Endodermal cell (in vitro differentiated cells): ENCODE measurements at regions not wholly inside any gene's neighbourhood (a gene's known extent, or its start where the extent isn't known, plus 50 kb on each side); places are given as distances from the start of the nearest gene placed in this dataset.

Experiments used
- DNase-seq: peaks from one replicate; pipeline ENCODE4 v3.0.0-alpha.2; 2017
- H3K27ac ChIP-seq: 2 replicates; pipeline ENCODE4 v1.5.1; 2013; ENCODE audit warnings: mild to moderate bottlenecking, low read depth, low read length, moderate library complexity
- H3K27me3 ChIP-seq: 2 replicates; pipeline ENCODE4 v1.6.1; 2013; ENCODE audit warnings: mild to moderate bottlenecking, low read length, moderate library complexity; ENCODE audit not compliant: insufficient read depth, control insufficient read depth, poor library complexity, severe bottlenecking
- H3K36me3 ChIP-seq: 2 replicates; pipeline ENCODE4 v1.7.0; 2013; ENCODE audit warnings: mild to moderate bottlenecking, low read length, moderate library complexity; ENCODE audit not compliant: control insufficient read depth, insufficient read depth
- H3K4me1 ChIP-seq: one replicate; pipeline ENCODE4 v1.7.0; 2013; ENCODE audit warnings: low read length; ENCODE audit not compliant: control insufficient read depth, insufficient read depth
- H3K4me3 ChIP-seq: 2 replicates; pipeline ENCODE4 v1.5.1; 2013; ENCODE audit warnings: mild to moderate bottlenecking, low read length, moderate library complexity
- H3K9ac ChIP-seq: 2 replicates; pipeline ENCODE4 v1.6.1; 2013; ENCODE audit warnings: mild to moderate bottlenecking, low read length, moderate library complexity; ENCODE audit not compliant: poor library complexity, severe bottlenecking; ENCODE audit errors: extremely low read depth
- H3K9me3 ChIP-seq: 2 replicates; pipeline ENCODE4 v1.6.1; 2013; ENCODE audit warnings: mild to moderate bottlenecking, low read length, moderate library complexity; ENCODE audit not compliant: control insufficient read depth
- H3K27ac Mint-ChIP-seq: 2 replicates; pipeline ENCODE4 v1.8.0; 2020; ENCODE audit warnings: mixed read lengths
- H3K27me3 Mint-ChIP-seq: 2 replicates; pipeline ENCODE4 v1.8.0; 2021; ENCODE audit warnings: mild to moderate bottlenecking, mixed read lengths; ENCODE audit not compliant: insufficient read depth
- H3K36me3 Mint-ChIP-seq: 2 replicates; pipeline ENCODE4 v1.8.0; 2020; ENCODE audit warnings: low read depth, mixed read lengths
- H3K4me1 Mint-ChIP-seq: 2 replicates; pipeline ENCODE4 v1.8.0; 2020; ENCODE audit warnings: mixed read lengths
- H3K4me3 Mint-ChIP-seq: 2 replicates; pipeline ENCODE4 v1.8.0; 2020; ENCODE audit warnings: mild to moderate bottlenecking, moderate library complexity, mixed read lengths
- H3K9me3 Mint-ChIP-seq: 2 replicates; pipeline ENCODE4 v1.8.0; 2020; ENCODE audit warnings: mild to moderate bottlenecking, mixed read lengths
- WGBS, 2 experiments: methylation state at CpG; one replicate each; pipeline versions ENCODE4 v1.1.5 to v1.1.7; 2013; ENCODE audit warnings: missing lambda C conversion rate in 2 of 2, mixed read lengths in 1 of 2; ENCODE audit not compliant: insufficient coverage in 1 of 2, insufficient read length in 1 of 2; 5-methylcytosine and 5-hydroxymethylcytosine counted together
- TF ChIP-seq, protein P1 (sequence below): fragments of 200-600 bp; sonication (generic); conservative IDR thresholded peaks from 2 replicates; pipeline ENCODE4 v1.5.0; 2021; ENCODE audit warnings: antibody characterized with exemption, mild to moderate bottlenecking

DNA sequence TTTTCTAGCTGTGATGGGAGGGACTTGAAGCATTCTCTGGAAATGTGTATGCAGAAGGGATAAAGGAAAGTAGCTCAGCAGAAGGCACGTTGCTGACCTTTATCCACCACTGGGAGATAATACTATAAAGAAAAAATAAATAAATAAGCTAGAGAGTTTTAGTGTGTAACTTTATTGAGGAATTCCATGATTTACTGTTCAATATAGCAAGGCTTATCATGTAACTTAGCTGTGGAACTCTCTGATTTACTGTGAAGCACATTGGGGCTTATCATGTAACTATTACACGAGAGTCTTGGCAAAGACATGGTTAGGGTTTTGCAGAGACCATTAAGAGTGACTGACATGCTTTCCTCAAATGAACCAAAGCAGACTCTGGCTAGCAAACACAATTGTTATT lies 316.1 kb upstream of the SNX7 start:
- no peak overlapping the region for H3K27ac ChIP-seq
- H3K4me1 ChIP-seq = no peaks in the 10 kb centered on the region
- H3K9me3 ChIP-seq = no peaks in the 10 kb centered on the region
- no peak overlapping the region for H3K4me3 Mint-ChIP-seq
- peaks cover 4% of the 10 kb centered on the region for H3K27me3 Mint-ChIP-seq
- no peak overlapping the region for H3K27ac Mint-ChIP-seq
- DNase-seq = no peak
- TF ChIP-seq, protein P1, sequence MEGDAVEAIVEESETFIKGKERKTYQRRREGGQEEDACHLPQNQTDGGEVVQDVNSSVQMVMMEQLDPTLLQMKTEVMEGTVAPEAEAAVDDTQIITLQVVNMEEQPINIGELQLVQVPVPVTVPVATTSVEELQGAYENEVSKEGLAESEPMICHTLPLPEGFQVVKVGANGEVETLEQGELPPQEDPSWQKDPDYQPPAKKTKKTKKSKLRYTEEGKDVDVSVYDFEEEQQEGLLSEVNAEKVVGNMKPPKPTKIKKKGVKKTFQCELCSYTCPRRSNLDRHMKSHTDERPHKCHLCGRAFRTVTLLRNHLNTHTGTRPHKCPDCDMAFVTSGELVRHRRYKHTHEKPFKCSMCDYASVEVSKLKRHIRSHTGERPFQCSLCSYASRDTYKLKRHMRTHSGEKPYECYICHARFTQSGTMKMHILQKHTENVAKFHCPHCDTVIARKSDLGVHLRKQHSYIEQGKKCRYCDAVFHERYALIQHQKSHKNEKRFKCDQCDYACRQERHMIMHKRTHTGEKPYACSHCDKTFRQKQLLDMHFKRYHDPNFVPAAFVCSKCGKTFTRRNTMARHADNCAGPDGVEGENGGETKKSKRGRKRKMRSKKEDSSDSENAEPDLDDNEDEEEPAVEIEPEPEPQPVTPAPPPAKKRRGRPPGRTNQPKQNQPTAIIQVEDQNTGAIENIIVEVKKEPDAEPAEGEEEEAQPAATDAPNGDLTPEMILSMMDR = no peak
- no peaks in the 10 kb centered on the region for H3K9me3 Mint-ChIP-seq
- no peak overlapping the region for H3K9ac ChIP-seq
- 88 to 96% methylated on average over 1 of the region's 2 CpGs for WGBS, 2 experiments
- H3K4me3 ChIP-seq = no peak overlapping the region
- no peaks in the 10 kb centered on the region for H3K27me3 ChIP-seq
- no peaks in the 10 kb centered on the region for H3K36me3 Mint-ChIP-seq
- peaks cover 2% of the 10 kb centered on the region for H3K4me1 Mint-ChIP-seq
- H3K36me3 ChIP-seq = no peaks in the 10 kb centered on the region

DNA sequence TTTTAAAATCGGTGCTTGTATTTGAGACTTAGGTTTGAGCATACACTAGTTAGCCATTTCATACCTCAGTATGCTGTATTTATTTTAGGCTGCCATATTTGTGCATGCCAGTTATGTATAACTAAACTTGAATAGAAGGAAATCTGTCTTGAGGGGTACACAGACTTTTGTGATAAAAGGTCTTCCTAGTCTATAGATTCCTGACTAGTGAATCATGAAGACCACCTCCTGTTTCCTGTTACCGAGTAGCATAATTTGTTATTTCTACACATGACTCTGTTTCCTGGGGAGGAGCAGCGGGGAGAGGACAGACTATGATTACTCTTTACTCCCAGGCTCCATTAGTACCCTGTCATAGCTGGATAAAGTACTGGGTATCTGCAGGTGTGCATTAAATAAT lies 316.8 kb upstream of the SNX7 start:
- no peak overlapping the region for H3K4me3 Mint-ChIP-seq
- Histone ChIP-seq H3K36me3 (no peaks in the 10 kb centered on the region), H3K4me3 (no peak overlapping the region), H3K27ac (no peak overlapping the region), H3K27me3 (no peaks in the 10 kb centered on the region), H3K9ac (no peak overlapping the region), H3K9me3 (no peaks in the 10 kb centered on the region), H3K4me1 (no peaks in the 10 kb centered on the region)
- WGBS, 2 experiments = 74 to 81% methylated on average over 2 to 3 of the region's 3 CpGs
- H3K36me3 Mint-ChIP-seq = no peaks in the 10 kb centered on the region
- no peak for DNase-seq
- peaks cover 2% of the 10 kb centered on the region for H3K4me1 Mint-ChIP-seq
- H3K9me3 Mint-ChIP-seq = no peaks in the 10 kb centered on the region
- peaks cover 3% of the 10 kb centered on the region for H3K27me3 Mint-ChIP-seq
- TF ChIP-seq, protein P1 = no peak
- H3K27ac Mint-ChIP-seq = no peak overlapping the region

DNA sequence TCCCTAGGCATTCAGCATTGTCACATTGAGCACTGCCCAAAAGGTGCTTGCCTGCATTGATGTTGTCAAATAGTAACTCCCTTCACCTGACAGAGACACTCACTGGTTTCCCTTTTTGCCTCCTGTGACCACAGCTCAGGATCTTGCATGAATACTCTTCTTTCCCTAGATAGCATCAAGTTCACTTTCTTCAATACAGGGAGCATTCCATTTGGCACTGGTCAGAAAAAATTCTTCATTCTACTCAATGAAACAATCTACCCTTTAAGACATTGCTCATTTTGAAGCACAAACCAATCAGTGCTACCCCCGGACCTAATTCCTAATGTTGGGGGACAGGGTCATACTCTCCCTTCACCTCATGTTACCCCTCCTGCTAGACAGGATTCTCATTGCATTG lies 319.0 kb upstream of the SNX7 start:
- H3K27me3 ChIP-seq = no peaks in the 10 kb centered on the region
- no peak overlapping the region for H3K4me3 ChIP-seq
- Mint-ChIP-seq H3K9me3 (no peaks in the 10 kb centered on the region), H3K4me1 (peaks cover 2% of the 10 kb centered on the region), H3K36me3 (no peaks in the 10 kb centered on the region), H3K27me3 (peaks cover 2% of the 10 kb centered on the region), H3K27ac (no peak overlapping the region), H3K4me3 (no peak overlapping the region)
- no peak overlapping the region for H3K9ac ChIP-seq
- no peaks in the 10 kb centered on the region for H3K4me1 ChIP-seq
- H3K9me3 ChIP-seq = no peaks in the 10 kb centered on the region
- 76 to 100% methylated on average over 1 of the region's 1 CpG for WGBS, 2 experiments
- no peak for DNase-seq
- no peak overlapping the region for H3K27ac ChIP-seq
- TF ChIP-seq, protein P1 = no peak
- H3K36me3 ChIP-seq = no peaks in the 10 kb centered on the region
